Lower leg skin (tissue), 3 donors: ENCODE measurements at regions not wholly inside any gene's neighbourhood (a gene's known extent, or its start where the extent isn't known, plus 50 kb on each side); places are given as distances from the start of the nearest gene placed in this dataset.

ENCODE experiments used
- CTCF ChIP-seq, 3 donors: fragments of 450-650 bp; IDR thresholded peaks; one replicate each; pipeline ENCODE4 v1.5.1; 2016; ENCODE audit warnings: antibody characterized with exemption in 3 of 3, mild to moderate bottlenecking in 3 of 3, moderate library complexity in 2 of 3
- POLR2A ChIP-seq, 2 donors: fragments of 450-650 bp; IDR thresholded peaks; one replicate each; pipeline ENCODE4 v1.6.1; 2016 to 2017; ENCODE audit warnings: antibody characterized with exemption in 2 of 2, mild to moderate bottlenecking in 1 of 2, moderate library complexity in 1 of 2

GRCh38 chr14:98819132-98819866 is 452.7 kb downstream of the BCL11B start:
- no peak for TF ChIP-seq CTCF (IDR thresholded peaks at IDR 0.05)
- no peak for TF ChIP-seq POLR2A (IDR thresholded peaks at IDR 0.05)
